Chondrocyte (in vitro differentiated cells): ENCODE measurements at regions not wholly inside any gene's neighbourhood (a gene's known extent, or its start where the extent isn't known, plus 50 kb on each side); places are given as distances from the start of the nearest gene placed in this dataset.

Source experiments
- DNase-seq: peaks from one replicate; pipeline ENCODE4 v3.0.0; 2021; ENCODE audit warnings: mixed read lengths, low spot score
- H3K27ac Mint-ChIP-seq: one replicate; pipeline ENCODE4 v1.8.0; 2021; ENCODE audit warnings: mild to moderate bottlenecking, moderate library complexity, mixed read lengths; ENCODE audit not compliant: unreplicated experiment
- H3K27me3 Mint-ChIP-seq: 2 replicates; pipeline ENCODE4 v1.8.0; 2021; ENCODE audit warnings: low read depth, mixed read lengths
- H3K36me3 Mint-ChIP-seq: 2 replicates; pipeline ENCODE4 v1.8.0; 2021; ENCODE audit warnings: low read depth, mixed read lengths
- H3K4me1 Mint-ChIP-seq: 2 replicates; pipeline ENCODE4 v1.8.0; 2021; ENCODE audit warnings: low read depth, mild to moderate bottlenecking, mixed read lengths
- H3K4me3 Mint-ChIP-seq: one replicate; pipeline ENCODE4 v1.8.0; 2021; ENCODE audit warnings: mild to moderate bottlenecking, moderate library complexity, mixed read lengths; ENCODE audit not compliant: unreplicated experiment
- H3K9me3 Mint-ChIP-seq: 2 replicates; pipeline ENCODE4 v1.8.0; 2021; ENCODE audit warnings: low read depth, mixed read lengths
- CTCF ChIP-seq: fragments of 200-600 bp; sonication (generic); IDR thresholded peaks from 2 replicates; pipeline ENCODE4 v1.5.0; 2021; ENCODE audit warnings: antibody characterized with exemption, mild to moderate bottlenecking, moderate library complexity

- no peaks in the 10 kb centered on the region for H3K9me3 Mint-ChIP-seq
- H3K27me3 Mint-ChIP-seq = peaks cover 1% of the 10 kb centered on the region
- TF ChIP-seq CTCF = no peak
- H3K36me3 Mint-ChIP-seq = no peaks in the 10 kb centered on the region
- no peak for DNase-seq
- H3K4me1 Mint-ChIP-seq = no peaks in the 10 kb centered on the region
- H3K27ac Mint-ChIP-seq = no peak overlapping the region
- H3K4me3 Mint-ChIP-seq = no peak overlapping the region
These were observed 71.4 kb upstream of the CXCR4 start for GRCh38 chr2:136189221-136189782.

- H3K4me3 Mint-ChIP-seq = no peak overlapping the region
- no peak overlapping the region for H3K27ac Mint-ChIP-seq
- H3K36me3 Mint-ChIP-seq = no peaks in the 10 kb centered on the region
- TF ChIP-seq CTCF = no peak
- no peak for DNase-seq
- no peaks in the 10 kb centered on the region for H3K4me1 Mint-ChIP-seq
- no peaks in the 10 kb centered on the region for H3K27me3 Mint-ChIP-seq
- no peaks in the 10 kb centered on the region for H3K9me3 Mint-ChIP-seq
These were observed 70.1 kb upstream of the CXCR4 start for GRCh38 chr2:136188086-136188485.

- Mint-ChIP-seq H3K27ac (no peak overlapping the region), H3K4me1 (no peaks in the 10 kb centered on the region), H3K27me3 (peaks cover 2% of the 10 kb centered on the region), H3K36me3 (no peaks in the 10 kb centered on the region), H3K9me3 (no peaks in the 10 kb centered on the region), H3K4me3 (no peak overlapping the region)
- TF ChIP-seq CTCF = no peak
- DNase-seq = no peak
These were observed 68.2 kb upstream of the CXCR4 start for GRCh38 chr2:136185981-136186776.

GRCh38 chr2:136183097-136183496 is 65.1 kb upstream of the CXCR4 start:
- Mint-ChIP-seq H3K27me3 (peaks cover 2% of the 10 kb centered on the region), H3K9me3 (no peaks in the 10 kb centered on the region), H3K4me3 (no peak overlapping the region), H3K4me1 (no peaks in the 10 kb centered on the region), H3K36me3 (no peaks in the 10 kb centered on the region), H3K27ac (no peak overlapping the region)
- no peak for DNase-seq
- no peak for TF ChIP-seq CTCF

GRCh38 chr2:136182315-136182714 is 64.4 kb upstream of the CXCR4 start:
- no peaks in the 10 kb centered on the region for H3K4me1 Mint-ChIP-seq
- TF ChIP-seq CTCF = no peak
- DNase-seq = no peak

More at GRCh38 chr2:136182315-136182714, 64.4 kb upstream of the CXCR4 start:
- no peaks in the 10 kb centered on the region for H3K36me3 Mint-ChIP-seq
- H3K27me3 Mint-ChIP-seq = peaks cover 2% of the 10 kb centered on the region
- H3K4me3 Mint-ChIP-seq = no peak overlapping the region
- H3K27ac Mint-ChIP-seq = no peak overlapping the region
- H3K9me3 Mint-ChIP-seq = no peaks in the 10 kb centered on the region
